Activated CD4-positive, alpha-beta T cell treated with anti-CD3 and anti-CD28 coated beads, Interleukin-2, amount 10 ng/mL, durations not matched to agents 7 days and 5 days (primary cell): ENCODE measurements at regions not wholly inside any gene's neighbourhood (a gene's known extent, or its start where the extent isn't known, plus 50 kb on each side); places are given as distances from the start of the nearest gene placed in this dataset.

Experiments
- CTCF ChIA-PET: fragments of 350-600 bp; sonication (Branson Sonifier 250); formaldehyde crosslinking; loops from one replicate; lab custom pipeline; 2021; ENCODE audit warnings: antibody characterized with exemption; lab: Charles Lee
- POLR2A ChIA-PET: fragments of 350-600 bp; sonication (Branson Sonifier 250); formaldehyde crosslinking; loops from one replicate; lab custom pipeline; 2021; ENCODE audit warnings: antibody characterized with exemption; lab: Charles Lee
- DNase-seq: peaks from one replicate; pipeline ENCODE4 v3.0.0-alpha.2; 2020
- H3K27ac Mint-ChIP-seq: one replicate; pipeline ENCODE4 v1.8.0; 2021; ENCODE audit warnings: mild to moderate bottlenecking, moderate library complexity, mixed read lengths
- H3K27me3 Mint-ChIP-seq: one replicate; pipeline ENCODE4 v1.8.0; 2021; ENCODE audit warnings: mixed read lengths
- H3K36me3 Mint-ChIP-seq: one replicate; pipeline ENCODE4 v1.8.0; 2021; ENCODE audit warnings: low read depth, mixed read lengths
- H3K4me1 Mint-ChIP-seq: one replicate; pipeline ENCODE4 v1.8.0; 2021; ENCODE audit warnings: mixed read lengths
- H3K4me3 Mint-ChIP-seq: one replicate; pipeline ENCODE4 v1.8.0; 2021; ENCODE audit warnings: mild to moderate bottlenecking, moderate library complexity, mixed read lengths
- H3K9me3 Mint-ChIP-seq: one replicate; pipeline ENCODE4 v1.8.0; 2021; ENCODE audit warnings: mixed read lengths

DNA sequence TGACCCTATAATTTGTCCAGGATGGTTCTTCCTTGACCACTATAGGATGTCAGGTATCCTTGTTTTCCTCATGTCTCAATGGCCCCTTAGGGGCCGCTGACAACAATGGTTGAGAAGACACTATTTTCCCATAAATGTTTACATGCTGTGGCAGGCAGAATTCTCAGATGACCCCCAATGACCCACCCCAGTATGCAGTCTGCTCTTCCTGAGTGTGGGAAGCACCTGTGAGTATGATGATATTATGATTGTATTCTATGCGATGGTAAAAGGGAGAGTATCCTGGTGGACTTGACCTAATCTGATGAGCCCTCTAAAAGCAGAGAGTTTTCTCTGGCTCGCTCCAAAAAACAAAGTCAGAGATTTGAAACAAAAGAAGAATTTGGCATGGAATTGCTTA is 123.1 kb upstream of the DLX2 start:
- H3K36me3 Mint-ChIP-seq, result peaks cover 3% of the 10 kb centered on the region
- ChIA-PET CTCF (interaction anchor here (0.6 to 1.1 kb wide), 2 partner anchors 10 to 17 kb away, joined by 3 read pairs; no protein-coding TSS in a partner anchor), POLR2A (no interaction called here)
- H3K4me1 Mint-ChIP-seq, result peaks cover 29% of the 10 kb centered on the region
- H3K27me3 Mint-ChIP-seq, result peaks cover 8% of the 10 kb centered on the region
- DNase-seq, result no peak
- H3K27ac Mint-ChIP-seq, result peak overlapping the region; percentile 5
- H3K9me3 Mint-ChIP-seq, result peaks cover 2% of the 10 kb centered on the region
- no peak overlapping the region for H3K4me3 Mint-ChIP-seq

DNA sequence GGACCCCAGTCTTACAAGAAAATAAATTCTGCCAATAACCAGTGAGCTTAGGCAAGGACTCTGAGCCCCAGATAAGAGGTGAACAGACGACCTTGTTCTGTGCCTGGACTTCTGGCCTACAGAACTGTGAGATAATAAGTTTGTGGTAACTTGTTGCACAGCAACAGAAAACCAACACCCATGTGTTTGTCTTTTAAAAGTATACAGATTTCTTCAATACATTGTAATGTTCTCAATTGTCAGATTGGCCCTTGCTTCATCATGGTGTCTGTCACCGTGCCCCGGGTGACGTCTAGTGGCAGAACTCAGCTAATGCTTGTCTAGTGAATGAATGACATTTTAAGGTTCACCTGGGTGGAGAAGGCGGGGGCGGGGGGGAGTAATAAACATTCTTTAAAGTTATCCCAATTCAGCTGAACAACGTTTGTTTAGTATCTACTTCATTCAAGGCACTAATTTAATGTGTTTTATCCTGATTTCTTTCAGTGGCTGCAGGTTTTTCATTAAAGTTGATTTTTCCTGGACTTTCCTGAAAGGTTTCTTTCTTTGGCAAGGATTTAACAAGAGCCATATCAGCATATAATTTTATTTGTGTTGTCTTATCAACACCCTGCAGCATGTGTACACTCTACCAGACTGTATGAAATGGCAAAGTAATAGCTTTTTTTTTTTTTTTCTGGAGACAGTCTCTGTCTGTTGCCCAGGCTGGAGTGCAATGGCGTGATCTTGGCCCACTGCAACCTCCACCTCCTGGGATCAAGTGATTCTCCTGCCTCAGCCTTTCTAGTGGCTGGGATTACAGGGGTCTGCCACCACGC is 123.8 kb upstream of the DLX2 start:
- POLR2A ChIA-PET, result no interaction called here
- no peak overlapping the region for H3K27ac Mint-ChIP-seq
- H3K27me3 Mint-ChIP-seq, result peaks cover 8% of the 10 kb centered on the region

DNA sequence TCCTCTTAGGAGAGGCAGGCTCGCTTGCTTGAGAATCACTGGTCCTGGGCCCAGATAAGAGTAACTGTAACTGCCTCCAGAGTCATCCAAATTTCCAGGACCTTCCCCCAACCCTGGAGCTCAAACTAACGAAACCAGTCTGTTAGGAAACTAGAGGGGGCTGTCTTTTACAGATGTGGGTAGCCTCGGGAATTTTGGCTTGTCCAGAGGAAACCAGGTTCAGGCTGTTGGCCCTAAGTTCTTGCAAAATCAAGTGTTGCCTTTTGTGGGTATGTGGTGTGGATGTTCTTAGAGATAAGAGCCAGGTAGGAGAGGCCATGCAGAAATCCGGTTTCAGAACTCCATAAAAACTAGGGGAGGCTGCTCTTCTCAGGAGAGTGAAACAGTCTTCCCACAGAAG is 125.0 kb upstream of the DLX2 start:
- ChIA-PET POLR2A (no interaction called here), CTCF (interaction anchor here (1.0 to 1.3 kb wide), 3 partner anchors 12 to 18 kb away, joined by 3 read pairs; no protein-coding TSS in a partner anchor)
- peaks cover 3% of the 10 kb centered on the region for H3K36me3 Mint-ChIP-seq
- H3K4me1 Mint-ChIP-seq, result peaks cover 26% of the 10 kb centered on the region
- H3K27me3 Mint-ChIP-seq, result peaks cover 8% of the 10 kb centered on the region
- H3K27ac Mint-ChIP-seq, result no peak overlapping the region
- no peak for DNase-seq
- H3K4me3 Mint-ChIP-seq, result no peak overlapping the region
- no peaks in the 10 kb centered on the region for H3K9me3 Mint-ChIP-seq

More for the DNA sequence above, 123.8 kb upstream of the DLX2 start:
- no peak for DNase-seq
- Mint-ChIP-seq H3K9me3 (peaks cover 2% of the 10 kb centered on the region), H3K36me3 (peaks cover 3% of the 10 kb centered on the region), H3K4me3 (no peak overlapping the region), H3K4me1 (peaks cover 29% of the 10 kb centered on the region)
- CTCF ChIA-PET, result interaction anchor here (0.6 to 1.2 kb wide), 2 partner anchors 9 to 19 kb away, joined by 3 to 4 read pairs; no protein-coding TSS in a partner anchor

DNA sequence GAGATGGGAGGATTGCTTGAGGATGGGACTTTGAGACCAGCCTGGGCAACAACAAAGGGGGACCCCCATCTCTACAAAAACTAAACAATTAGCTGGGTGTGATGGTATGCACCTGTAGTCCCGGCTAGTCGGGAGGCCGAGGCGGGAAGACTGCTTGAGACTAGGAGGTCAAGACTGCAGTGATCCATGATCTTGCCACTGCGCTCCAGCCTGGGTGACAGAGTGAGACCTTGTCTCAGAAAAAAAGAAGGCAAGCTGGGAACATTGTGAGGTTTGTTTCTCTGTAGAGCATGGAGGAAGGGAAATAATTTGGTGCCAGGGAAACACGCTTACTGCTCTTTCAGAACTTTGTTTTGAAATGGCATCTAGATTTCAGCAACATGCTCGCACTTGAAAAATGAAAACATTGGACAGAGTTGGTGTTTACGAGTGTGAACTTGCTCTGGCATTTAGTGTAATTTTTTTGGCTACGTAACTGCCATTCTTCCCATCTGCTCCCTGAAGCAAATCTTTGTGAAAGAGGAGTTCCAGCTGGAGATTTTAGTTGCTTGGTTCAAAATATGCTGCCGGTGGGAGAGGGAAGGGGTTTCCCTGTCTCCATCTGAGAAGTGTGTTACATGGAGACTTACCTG is 125.6 kb upstream of the DLX2 start:
- Mint-ChIP-seq H3K27me3 (peaks cover 12% of the 10 kb centered on the region), H3K4me1 (peaks cover 22% of the 10 kb centered on the region), H3K9me3 (no peaks in the 10 kb centered on the region), H3K27ac (no peak overlapping the region), H3K36me3 (peaks cover 3% of the 10 kb centered on the region), H3K4me3 (no peak overlapping the region)
- CTCF ChIA-PET, result interaction anchor here (1.0 to 1.3 kb wide), 3 partner anchors 12 to 19 kb away, joined by 3 read pairs; no protein-coding TSS in a partner anchor
- no peak for DNase-seq
- POLR2A ChIA-PET, result no interaction called here

DNA sequence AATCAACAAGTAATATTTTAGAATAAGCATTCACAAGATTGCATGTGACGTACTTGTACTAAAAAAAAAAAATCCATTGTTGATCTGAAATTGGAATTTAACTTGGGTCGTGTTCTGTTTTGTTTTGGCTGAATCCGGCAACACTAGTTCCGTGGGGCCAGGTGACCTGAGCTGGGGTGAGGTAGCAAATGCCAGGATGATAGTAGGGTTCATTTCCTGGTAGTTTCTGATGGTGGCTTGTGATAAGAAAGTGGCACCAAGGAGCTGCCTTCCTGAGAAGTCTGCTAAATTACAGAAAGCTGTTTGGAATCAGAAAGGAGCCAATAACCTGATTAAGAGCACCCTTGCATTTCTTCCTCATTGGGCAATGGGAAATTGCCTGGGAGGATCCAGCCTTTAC is 126.4 kb upstream of the DLX2 start:
- Mint-ChIP-seq H3K4me3 (no peak overlapping the region), H3K36me3 (peaks cover 3% of the 10 kb centered on the region), H3K9me3 (no peaks in the 10 kb centered on the region), H3K27me3 (peaks cover 21% of the 10 kb centered on the region), H3K4me1 (peaks cover 20% of the 10 kb centered on the region), H3K27ac (no peak overlapping the region)
- ChIA-PET CTCF (interaction anchor here (0.7 to 1.4 kb wide), 3 partner anchors 11 to 1118 kb away, joined by 3 read pairs; no protein-coding TSS in a partner anchor), POLR2A (no interaction called here)
- DNase-seq, result no peak

DNA sequence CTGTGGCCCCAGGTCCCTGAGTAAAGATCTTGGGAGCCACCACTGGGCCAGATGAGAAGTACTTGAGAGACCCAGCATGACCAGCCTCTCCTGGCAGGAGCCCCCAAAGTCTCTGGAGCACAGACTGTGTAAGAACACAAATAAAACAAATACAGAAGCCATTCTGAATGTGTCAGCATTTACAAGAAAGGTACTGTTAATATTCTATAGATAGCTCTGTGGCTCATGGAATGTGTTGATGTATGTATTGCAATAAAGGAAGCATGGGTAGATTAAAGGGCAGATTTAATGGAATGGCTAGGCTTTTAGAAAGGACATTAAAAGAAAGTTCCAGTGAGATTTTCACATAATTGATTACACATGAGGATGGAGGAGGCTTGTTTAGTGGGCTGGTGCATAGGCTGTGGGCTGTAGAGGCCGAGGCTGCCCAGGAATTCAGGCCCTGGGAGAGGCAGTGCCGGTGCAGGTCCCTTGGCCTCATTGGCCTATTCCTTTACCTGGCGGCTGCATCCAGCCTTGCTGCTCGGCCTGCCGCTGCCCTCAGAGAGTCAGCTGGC is 127.7 kb upstream of the DLX2 start:
- no peak for DNase-seq
- H3K9me3 Mint-ChIP-seq, result no peaks in the 10 kb centered on the region
- POLR2A ChIA-PET, result no interaction called here
- no peaks in the 10 kb centered on the region for H3K36me3 Mint-ChIP-seq
- CTCF ChIA-PET, result interaction anchor here (1.4 kb wide), 1 partner anchor 10 kb away, joined by 3 read pairs; no protein-coding TSS in a partner anchor
- peaks cover 29% of the 10 kb centered on the region for H3K27me3 Mint-ChIP-seq
- H3K27ac Mint-ChIP-seq, result no peak overlapping the region
- H3K4me1 Mint-ChIP-seq, result peaks cover 26% of the 10 kb centered on the region
- no peak overlapping the region for H3K4me3 Mint-ChIP-seq

DNA sequence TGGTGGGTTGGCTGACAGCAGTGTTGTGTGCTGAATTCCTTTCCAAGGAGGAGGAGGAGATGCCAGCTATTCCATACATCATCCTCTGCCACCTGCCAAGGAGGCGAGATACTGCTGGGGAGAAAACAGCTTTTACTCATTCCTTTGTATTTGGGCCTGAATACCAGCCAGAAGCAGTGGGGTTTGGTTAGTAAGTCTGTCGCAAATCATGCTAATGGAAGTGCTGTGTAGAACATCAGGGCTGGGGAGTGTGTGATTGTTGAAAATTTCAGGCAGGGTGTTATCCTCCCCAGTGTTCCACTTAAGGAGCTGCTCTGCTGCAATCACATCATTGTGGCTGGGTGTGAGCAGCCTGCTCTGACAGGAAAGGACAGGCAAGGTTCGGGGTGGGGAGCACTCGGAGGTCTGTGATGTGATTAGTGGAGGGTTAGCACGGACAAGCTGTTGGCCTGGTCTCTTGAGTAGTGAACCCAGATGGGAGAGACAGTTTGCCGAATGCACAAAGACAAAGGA is 128.2 kb upstream of the DLX2 start:
- no peaks in the 10 kb centered on the region for H3K9me3 Mint-ChIP-seq
- no peak for DNase-seq
- no peak overlapping the region for H3K27ac Mint-ChIP-seq
- H3K4me3 Mint-ChIP-seq, result no peak overlapping the region
- ChIA-PET POLR2A (no interaction called here), CTCF (interaction anchor here (1.4 kb wide), 1 partner anchor 12 kb away, joined by 4 read pairs; no protein-coding TSS in a partner anchor)
- H3K4me1 Mint-ChIP-seq, result peaks cover 30% of the 10 kb centered on the region
- peaks cover 33% of the 10 kb centered on the region for H3K27me3 Mint-ChIP-seq
- H3K36me3 Mint-ChIP-seq, result no peaks in the 10 kb centered on the region

DNA sequence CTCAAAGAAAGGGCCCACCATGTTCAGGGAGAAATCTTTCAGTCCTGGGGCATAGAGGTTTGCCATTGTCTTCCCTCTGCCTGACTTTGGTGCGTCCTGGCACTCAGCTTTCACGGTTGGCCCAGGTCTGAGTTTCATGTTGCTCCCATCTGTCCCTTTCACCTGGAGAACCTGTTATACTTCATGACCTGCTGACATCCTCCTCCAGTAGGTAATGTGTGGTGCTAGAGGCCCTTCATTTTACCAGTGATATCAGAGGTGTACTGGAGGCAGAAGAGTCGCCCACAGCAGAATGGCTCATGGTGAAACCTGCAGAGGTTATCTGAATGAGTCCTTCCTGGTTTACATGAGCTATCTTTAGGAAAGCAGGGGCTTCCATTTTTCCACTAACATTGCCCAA is 128.8 kb upstream of the DLX2 start:
- POLR2A ChIA-PET, result no interaction called here
- no peak overlapping the region for H3K27ac Mint-ChIP-seq
- H3K27me3 Mint-ChIP-seq, result peaks cover 38% of the 10 kb centered on the region
- H3K9me3 Mint-ChIP-seq, result no peaks in the 10 kb centered on the region
- CTCF ChIA-PET, result interaction anchor here (0.6 to 1.4 kb wide), 4 partner anchors 12 to 85 kb away, joined by 3 to 4 read pairs (median 3); no protein-coding TSS in a partner anchor
- H3K4me3 Mint-ChIP-seq, result no peak overlapping the region
- H3K4me1 Mint-ChIP-seq, result peaks cover 30% of the 10 kb centered on the region
- DNase-seq, result no peak
- H3K36me3 Mint-ChIP-seq, result no peaks in the 10 kb centered on the region

DNA sequence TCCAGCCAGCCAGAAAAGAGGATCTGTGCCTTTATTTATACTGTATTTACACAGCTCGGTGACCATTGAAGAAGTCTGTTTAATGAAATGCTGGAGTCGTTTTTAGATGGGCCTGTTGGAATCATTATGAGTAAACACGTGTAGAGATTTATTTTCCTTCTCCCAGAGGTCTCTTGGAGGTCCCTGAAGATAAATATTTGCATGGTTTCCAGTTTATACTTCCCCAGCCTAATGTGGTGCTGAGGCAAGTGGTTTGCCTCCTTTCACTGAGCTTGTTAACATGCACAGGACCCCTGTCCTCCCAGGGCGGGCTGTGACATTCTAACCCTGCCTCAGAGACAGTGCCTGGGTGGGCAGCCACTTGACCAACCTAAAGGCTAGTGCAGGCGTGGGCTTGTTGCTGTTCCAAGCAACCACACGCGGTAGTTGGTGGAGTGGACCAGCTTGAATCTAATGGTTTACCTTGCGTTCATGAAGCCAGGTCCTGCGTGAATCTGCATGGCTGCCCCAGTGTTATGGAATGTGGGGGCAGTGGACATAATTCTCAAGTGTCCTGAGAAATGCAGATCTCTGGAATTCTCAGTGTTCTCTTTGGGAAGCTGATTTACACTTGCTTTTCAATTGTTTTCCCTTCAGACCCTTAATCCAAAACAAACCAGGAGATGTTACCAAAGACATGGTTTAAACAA is 130.2 kb upstream of the DLX2 start:
- H3K27me3 Mint-ChIP-seq, result peaks cover 50% of the 10 kb centered on the region
- CTCF ChIA-PET, result interaction anchor here (1.2 to 1.4 kb wide), 2 partner anchors 86 to 229 kb away, joined by 3 read pairs; no protein-coding TSS in a partner anchor
- H3K4me3 Mint-ChIP-seq, result no peak overlapping the region
- POLR2A ChIA-PET, result no interaction called here
- H3K4me1 Mint-ChIP-seq, result peaks cover 28% of the 10 kb centered on the region
- H3K9me3 Mint-ChIP-seq, result no peaks in the 10 kb centered on the region
- no peak for DNase-seq
- no peak overlapping the region for H3K27ac Mint-ChIP-seq
- H3K36me3 Mint-ChIP-seq, result no peaks in the 10 kb centered on the region

DNA sequence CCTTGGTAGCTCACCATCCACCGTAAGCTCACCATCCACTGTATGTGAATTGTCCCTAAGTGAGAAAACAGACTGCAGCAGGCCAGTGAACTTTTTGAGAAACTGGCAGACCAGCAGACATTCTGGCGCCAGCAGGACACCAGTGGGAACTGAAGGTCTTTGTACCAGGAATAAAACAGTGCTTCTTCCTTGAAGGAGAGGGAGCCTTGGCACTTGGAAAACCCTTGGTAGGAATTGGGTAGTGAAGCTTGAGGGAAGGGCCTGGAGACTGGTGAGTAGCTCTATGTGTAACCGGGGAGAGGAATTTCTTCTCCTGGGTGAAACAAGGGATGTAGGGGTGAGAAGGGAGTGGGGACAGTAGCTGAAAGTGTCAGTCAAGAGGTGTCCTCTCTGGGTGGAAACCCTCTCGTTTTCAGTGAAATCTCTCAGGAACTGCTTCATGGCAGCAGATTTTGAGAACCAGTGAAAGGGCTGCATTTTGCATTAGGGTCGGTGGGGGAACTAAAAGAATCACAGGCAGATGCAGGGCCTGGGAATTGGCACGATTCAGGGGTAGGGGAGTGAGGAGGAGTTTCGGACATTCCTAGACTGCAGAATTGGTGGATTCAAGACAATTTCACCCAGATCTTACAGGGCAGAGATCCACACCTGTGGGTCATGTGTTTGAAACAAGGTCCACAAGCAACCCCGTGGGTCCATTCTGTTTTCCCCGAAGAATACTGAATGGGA is 131.5 kb upstream of the DLX2 start:
- Mint-ChIP-seq H3K4me1 (peaks cover 23% of the 10 kb centered on the region), H3K27ac (no peak overlapping the region), H3K27me3 (peaks cover 59% of the 10 kb centered on the region), H3K36me3 (no peaks in the 10 kb centered on the region), H3K9me3 (no peaks in the 10 kb centered on the region), H3K4me3 (peak overlapping the region; percentile 70)
- CTCF ChIA-PET, result interaction anchor here (1.4 kb wide), 1 partner anchor 228 kb away, joined by 3 read pairs; no protein-coding TSS in a partner anchor
- no peak for DNase-seq
- POLR2A ChIA-PET, result no interaction called here

DNA sequence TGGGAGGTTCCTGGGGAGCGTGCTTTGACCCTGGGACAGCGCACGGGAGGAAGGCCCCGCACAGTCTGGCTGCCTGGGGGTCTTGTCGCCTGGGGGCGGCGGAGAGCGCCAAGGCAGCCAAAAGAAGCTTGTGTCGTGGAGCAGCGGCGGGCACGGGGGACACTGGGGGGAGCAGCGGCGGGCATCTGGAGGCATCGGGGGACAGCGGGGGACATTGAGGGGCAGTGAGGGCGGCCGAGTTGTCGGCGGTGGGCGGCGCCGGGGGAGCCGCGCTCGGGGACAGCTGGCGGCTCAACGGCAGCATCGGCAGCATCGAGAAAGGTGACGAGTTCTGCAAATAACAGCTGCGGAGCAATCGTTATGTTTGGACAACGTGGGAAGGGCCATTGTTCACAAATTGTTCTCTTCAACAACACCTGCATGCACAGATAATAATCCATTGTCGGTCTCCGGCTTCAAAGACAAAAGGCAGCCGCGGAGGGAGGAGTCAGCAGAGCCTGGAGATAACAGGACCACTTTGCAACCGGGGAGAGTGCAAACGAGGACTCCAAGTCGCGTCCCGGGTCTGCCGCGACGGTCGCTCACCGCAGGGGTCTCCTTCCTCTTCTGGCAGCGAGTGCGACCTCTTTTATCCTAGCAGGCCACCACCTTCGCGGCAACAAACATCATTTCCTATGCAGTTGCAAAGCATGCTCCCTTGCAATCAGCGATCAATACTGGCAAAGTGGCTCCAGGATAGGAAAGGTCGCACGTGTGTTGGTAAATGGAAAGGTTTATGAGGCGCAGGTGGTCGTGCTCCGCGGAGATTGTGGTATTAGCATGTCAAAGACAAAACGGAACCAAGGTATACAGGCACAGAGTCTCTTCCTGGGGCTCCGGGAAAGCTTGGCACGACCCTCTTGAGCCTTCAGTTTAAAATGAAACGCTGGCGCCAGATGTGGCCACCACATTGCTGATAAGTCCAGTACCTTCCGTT is 132.3 kb upstream of the DLX2 start:
- ChIA-PET POLR2A (no interaction called here), CTCF (interaction anchor here (0.8 kb wide), 1 partner anchor 9 kb away, joined by 3 read pairs; no protein-coding TSS in a partner anchor)
- H3K4me3 Mint-ChIP-seq, result peak overlapping the region; percentile 70
- peak; percentile 50 for DNase-seq
- H3K4me1 Mint-ChIP-seq, result peaks cover 19% of the 10 kb centered on the region
- no peak overlapping the region for H3K27ac Mint-ChIP-seq
- H3K27me3 Mint-ChIP-seq, result peaks cover 60% of the 10 kb centered on the region
- no peaks in the 10 kb centered on the region for H3K36me3 Mint-ChIP-seq
- H3K9me3 Mint-ChIP-seq, result no peaks in the 10 kb centered on the region
